SK-N-SH (cell line): ENCODE measurements at regions not wholly inside any gene's neighbourhood (a gene's known extent, or its start where the extent isn't known, plus 50 kb on each side); places are given as distances from the start of the nearest gene placed in this dataset.
A peak's percentile ranks its signal among the peaks of the same experiment; 100 is the strongest.

ENCODE experiments used
- CTCF ChIA-PET: fragments of 300-600, 350-600 bp; formaldehyde crosslinking; extraction: SDS; loops from one replicate; lab custom pipeline; 2021; lab: Yijun Ruan, JAX
- POLR2A ChIA-PET: fragments of 350-600 bp; sonication (Branson Sonifier 250); formaldehyde crosslinking; extraction: SDS; loops from one replicate; lab custom pipeline; 2020; ENCODE audit warnings: antibody characterized with exemption, inconsistent platforms; lab: Yijun Ruan, JAX
- DNase-seq: peaks from one replicate; pipeline ENCODE4 v3.0.0; 2012
- H2AFZ ChIP-seq: fragments of 200-600 bp; sonication (generic); 2 replicates; pipeline ENCODE4 v1.8.1; 2016; ENCODE audit warnings: antibody characterized with exemption, mild to moderate bottlenecking, low read depth
- H3F3A ChIP-seq: fragments of 200-600 bp; sonication (generic); replicated peaks from 2 replicates; pipeline ENCODE3; 2016; ENCODE audit warnings: antibody characterized with exemption, mild to moderate bottlenecking; ENCODE audit not compliant: insufficient read depth
- H3K27ac ChIP-seq, 2 experiments: fragments of 200-500 bp in 1 of 2; fragments of 200-600 bp in 1 of 2; sonication (Bioruptor generic) in 1 of 2; sonication (generic), shearing (Covaris generic) in 1 of 2; 2 replicates each; pipeline versions ENCODE4 v1.5.1 to v1.6.1; 2014 to 2016; ENCODE audit warnings: low read depth in 2 of 2, inconsistent platforms in 1 of 2, low read length in 1 of 2, mild to moderate bottlenecking in 1 of 2, mixed read lengths in 1 of 2
- H3K27me3 ChIP-seq: fragments of 200-600 bp; sonication (generic), shearing (Covaris generic); 2 replicates; pipeline ENCODE4 v1.6.1; 2016; ENCODE audit warnings: mixed run types; ENCODE audit not compliant: insufficient read depth
- H3K36me3 ChIP-seq, 2 experiments: fragments of 200-500 bp in 1 of 2; fragments of 200-600 bp in 1 of 2; sonication (Bioruptor generic) in 1 of 2; sonication (generic) in 1 of 2; replicated peaks in 1 of 2; 2 replicates each; pipeline versions ENCODE3 to v1.5.1; 2014 to 2016; ENCODE audit warnings: low read length in 1 of 2, mild to moderate bottlenecking in 1 of 2; ENCODE audit not compliant: insufficient read depth in 2 of 2, control insufficient read depth in 1 of 2
- H3K4me1 ChIP-seq, 2 experiments: fragments of 200-500 bp in 1 of 2; fragments of 200-600 bp in 1 of 2; sonication (Bioruptor generic) in 1 of 2; sonication (generic), shearing (Covaris generic) in 1 of 2; 2 replicates each; pipeline versions ENCODE4 v1.5.1 to v1.6.1; 2014 to 2016; ENCODE audit warnings: low read depth in 1 of 2, low read length in 1 of 2, mixed run types in 1 of 2; ENCODE audit not compliant: insufficient read depth in 2 of 2, control insufficient read depth in 1 of 2
- H3K4me2 ChIP-seq: fragments of 200-600 bp; sonication (generic), shearing (Covaris generic); 2 replicates; pipeline ENCODE4 v1.6.1; 2017; ENCODE audit warnings: mixed run types
- H3K4me3 ChIP-seq, 2 experiments: fragments of 200-500 bp in 1 of 2; fragments of 200-600 bp in 1 of 2; sonication (Bioruptor generic) in 1 of 2; sonication (generic), shearing (Covaris generic) in 1 of 2; 2 replicates each; pipeline versions ENCODE4 v1.5.1 to v1.8.1; 2014 to 2016; ENCODE audit warnings: low read depth in 2 of 2, inconsistent platforms in 1 of 2, low read length in 1 of 2, mild to moderate bottlenecking in 1 of 2, mixed read lengths in 1 of 2, moderate library complexity in 1 of 2
- H3K79me2 ChIP-seq: fragments of 200-600 bp; sonication (generic); 2 replicates; pipeline ENCODE4 v1.8.1; 2017; ENCODE audit warnings: mild to moderate bottlenecking; ENCODE audit not compliant: insufficient read depth
- H3K9ac ChIP-seq: fragments of 200-600 bp; sonication (generic); 2 replicates; pipeline ENCODE4 v1.6.1; 2017; ENCODE audit warnings: mixed run types
- H3K9me2 ChIP-seq: fragments of 200-600 bp; sonication (generic); 2 replicates; pipeline ENCODE4 v1.6.1; 2017; ENCODE audit warnings: mixed run types
- H3K9me3 ChIP-seq: fragments of 200-600 bp; sonication (generic); 2 replicates; pipeline ENCODE4 v1.6.1; 2017; ENCODE audit warnings: mixed run types, mild to moderate bottlenecking, moderate library complexity
- H4K20me1 ChIP-seq: fragments of 200-600 bp; sonication (generic); 2 replicates; pipeline ENCODE4 v1.6.1; 2017; ENCODE audit warnings: mild to moderate bottlenecking, mixed run types; ENCODE audit not compliant: insufficient read depth
- CHD2 ChIP-seq: fragments of 150-350 bp; IDR thresholded peaks from 2 replicates; pipeline ENCODE4 v1.6.1; 2018; ENCODE audit warnings: low read length; ENCODE audit not compliant: partially characterized antibody
- CTCF ChIP-seq: fragments of 200-600 bp; sonication (generic); IDR thresholded peaks from 2 replicates; pipeline ENCODE4 v1.6.1; 2017; ENCODE audit warnings: antibody characterized with exemption, mild to moderate bottlenecking, moderate library complexity
- EP300 ChIP-seq, 2 experiments: IDR thresholded peaks; 2 replicates each; pipeline versions ENCODE4 v1.4.0 to v1.6.1; 2012; ENCODE audit warnings: borderline replicate concordance in 1 of 2, low read depth in 1 of 2, low read length in 1 of 2
- FOXM1 ChIP-seq: IDR thresholded peaks from 2 replicates; pipeline ENCODE4 v1.4.0; 2012; ENCODE audit warnings: low read depth, mild to moderate bottlenecking
- GABPA ChIP-seq: IDR thresholded peaks from 2 replicates; pipeline ENCODE4 v1.4.0; 2012; ENCODE audit warnings: low read depth, mild to moderate bottlenecking
- GATA2 ChIP-seq: sonication (generic); formaldehyde crosslinking; IDR thresholded peaks from 2 replicates; pipeline ENCODE4 v1.5.0; 2020; ENCODE audit warnings: mild to moderate bottlenecking, missing genetic modification reagents
- JUND ChIP-seq: IDR thresholded peaks from 2 replicates; pipeline ENCODE4 v1.4.0; 2012
- MAX ChIP-seq: IDR thresholded peaks from 2 replicates; pipeline ENCODE4 v1.4.0; 2012; ENCODE audit warnings: low read depth
- MEF2A ChIP-seq: IDR thresholded peaks from 2 replicates; pipeline ENCODE4 v1.4.0; 2012; ENCODE audit warnings: low read depth, borderline replicate concordance
- NFIC ChIP-seq: IDR thresholded peaks from 2 replicates; pipeline ENCODE4 v1.4.0; 2012; ENCODE audit warnings: borderline replicate concordance
- NRF1 ChIP-seq: IDR thresholded peaks from 2 replicates; pipeline ENCODE4 v1.6.1; 2012; ENCODE audit warnings: low read depth, mild to moderate bottlenecking, low read length
- PBX3 ChIP-seq: IDR thresholded peaks from 2 replicates; pipeline ENCODE4; 2012
- REST ChIP-seq: IDR thresholded peaks from 2 replicates; pipeline ENCODE4 v1.6.1; 2012; ENCODE audit warnings: mild to moderate bottlenecking, low read depth, low read length, moderate library complexity
- RXRA ChIP-seq: IDR thresholded peaks from 2 replicates; pipeline ENCODE4 v1.4.0; 2012; ENCODE audit warnings: low read depth, mild to moderate bottlenecking, borderline replicate concordance
- SIN3A ChIP-seq: IDR thresholded peaks from 2 replicates; pipeline ENCODE4 v1.6.1; 2012; ENCODE audit warnings: low read depth, mild to moderate bottlenecking, low read length, moderate library complexity, borderline replicate concordance
- TCF12 ChIP-seq: IDR thresholded peaks from 2 replicates; pipeline ENCODE4 v1.4.0; 2012
- USF1 ChIP-seq: IDR thresholded peaks from 2 replicates; pipeline ENCODE4 v1.4.0; 2012; ENCODE audit warnings: low read depth, borderline replicate concordance
- YY1 ChIP-seq: IDR thresholded peaks from 2 replicates; pipeline ENCODE4 v1.4.0; 2012; ENCODE audit warnings: low read depth, mild to moderate bottlenecking
- WGBS: methylation state at CpG from one replicate; pipeline ENCODE4 v1.1.6; 2017; ENCODE audit warnings: low lambda C conversion rate; 5-methylcytosine and 5-hydroxymethylcytosine counted together

- no peak for TF ChIP-seq RXRA
- TF ChIP-seq JUND, result peak; percentile 54
- TF ChIP-seq GABPA, result no peak
- peak; percentile 47 for TF ChIP-seq TCF12
- no peak for TF ChIP-seq GATA2 (CRISPR knock-in tag)
- TF ChIP-seq CTCF, result no peak
- no peak for TF ChIP-seq SIN3A
- no peak for TF ChIP-seq USF1
- TF ChIP-seq NFIC, result peak; percentile 83
- no peak for TF ChIP-seq MEF2A
- no peak for TF ChIP-seq REST
- TF ChIP-seq NRF1, result no peak
- no peak; the same call in 1 of the 2 replicates for TF ChIP-seq YY1
Observed at GRCh38 chr10:53314876-53315275, 542.3 kb upstream of the MBL2 start (continued).

GRCh38 chr10:53298443-53298842 is 525.9 kb upstream of the MBL2 start:
- Histone ChIP-seq H3K27ac (no peak overlapping the region), H3K9ac (no peak overlapping the region), H3K9me2 (no peaks in the 10 kb centered on the region), H3K4me1 (no peaks in the 10 kb centered on the region), H3K79me2 (no peaks in the 10 kb centered on the region), H3F3A (no peaks in the 10 kb centered on the region), H3K4me3 (no peak overlapping the region), H4K20me1 (no peaks in the 10 kb centered on the region), H3K27me3 (no peaks in the 10 kb centered on the region), H3K36me3 (no peaks in the 10 kb centered on the region), H3K4me2 (no peak overlapping the region), H3K9me3 (no peaks in the 10 kb centered on the region), H2AFZ (no peak overlapping the region)
- WGBS, result 66% methylated on average over 3 of the region's 3 CpGs
- ChIA-PET CTCF (interaction anchor here (1.7 kb wide), 1 partner anchor 9 kb away, joined by 5 read pairs; no protein-coding TSS in a partner anchor), POLR2A (no interaction called here)
- no peak for TF ChIP-seq PBX3
- TF ChIP-seq GATA2 (CRISPR knock-in tag), result no peak
- TF ChIP-seq FOXM1, result no peak
- no peak for TF ChIP-seq NRF1
- TF ChIP-seq CTCF, result no peak
- no peak for TF ChIP-seq MAX
- no peak for TF ChIP-seq EP300 (IDR thresholded peaks at IDR 0.05; ENCODE audit: borderline replicate concordance in 1 of 2, low read depth in 1 of 2, low read length in 1 of 2)
- no peak for TF ChIP-seq TCF12
- no peak for TF ChIP-seq CHD2
- TF ChIP-seq JUND, result no peak
- no peak for DNase-seq
